ENCODE measurements at regions not wholly inside any gene's neighbourhood (a gene's known extent, or its start where the extent isn't known, plus 50 kb on each side); places are given as distances from the start of the nearest gene placed in this dataset.

- Histone ChIP-seq H3K4me3 (ENCODE audit: low read depth in 1 of 2, low read length in 2 of 2) (no peak overlapping the region), H3K4me1 (ENCODE audit: insufficient read depth, low read length) (no peaks in the 10 kb centered on the region), H4K20me1 (ENCODE audit: insufficient read depth, low read length) (no peaks in the 10 kb centered on the region), H3K4me2 (ENCODE audit: insufficient read depth, low read length) (no peak overlapping the region), H3K9ac (ENCODE audit: low read depth, low read length) (no peak overlapping the region), H2AFZ (ENCODE audit: low read depth, low read length) (no peak overlapping the region), H3K27me3 (ENCODE audit: insufficient read depth, low read length, poor library complexity) (no peaks in the 10 kb centered on the region), H3K36me3 (ENCODE audit: insufficient read depth, low read length) (no peaks in the 10 kb centered on the region), H3K9me3 (ENCODE audit: insufficient read depth, low read length, severe bottlenecking) (no peaks in the 10 kb centered on the region), H3K27ac (ENCODE audit: low read length) (no peak overlapping the region), H3K79me2 (ENCODE audit: insufficient read depth, low read length) (no peaks in the 10 kb centered on the region)
- TF ChIP-seq CTCF (IDR thresholded peaks at IDR 0.05; ENCODE audit: borderline replicate concordance, extremely low read depth, low read length, poor library complexity, severe bottlenecking) (no peak), EZH2 (IDR thresholded peaks at IDR 0.05; ENCODE audit: borderline replicate concordance, low read depth, low read length, severe bottlenecking) (no peak)
- DNase-seq (no peak), ATAC-seq (ENCODE audit: insufficient read depth, low read depth) (no peak)
Observed at GRCh38 chr9:82604947-82605656, 457.8 kb downstream of the RASEF start.

GRCh38 chr9:82605657-82606031 is 457.3 kb downstream of the RASEF start:
- DNase-seq, result no peak
- Histone ChIP-seq H2AFZ (ENCODE audit: low read depth, low read length) (no peak overlapping the region), H4K20me1 (ENCODE audit: insufficient read depth, low read length) (no peaks in the 10 kb centered on the region), H3K9me3 (ENCODE audit: insufficient read depth, low read length, severe bottlenecking) (no peaks in the 10 kb centered on the region), H3K79me2 (ENCODE audit: insufficient read depth, low read length) (no peaks in the 10 kb centered on the region), H3K4me1 (ENCODE audit: insufficient read depth, low read length) (no peaks in the 10 kb centered on the region), H3K27me3 (ENCODE audit: insufficient read depth, low read length, poor library complexity) (no peaks in the 10 kb centered on the region), H3K36me3 (ENCODE audit: insufficient read depth, low read length) (no peaks in the 10 kb centered on the region), H3K4me3 (ENCODE audit: low read depth in 1 of 2, low read length in 2 of 2) (no peak overlapping the region), H3K9ac (ENCODE audit: low read depth, low read length) (no peak overlapping the region), H3K4me2 (ENCODE audit: insufficient read depth, low read length) (no peak overlapping the region), H3K27ac (ENCODE audit: low read length) (no peak overlapping the region)
- ATAC-seq (ENCODE audit: insufficient read depth, low read depth), result no peak
- TF ChIP-seq CTCF (IDR thresholded peaks at IDR 0.05; ENCODE audit: borderline replicate concordance, extremely low read depth, low read length, poor library complexity, severe bottlenecking) (no peak), EZH2 (IDR thresholded peaks at IDR 0.05; ENCODE audit: borderline replicate concordance, low read depth, low read length, severe bottlenecking) (no peak)

- no peaks in the 10 kb centered on the region for H3K79me2 ChIP-seq (ENCODE audit: insufficient read depth, low read length)
- H3K4me1 ChIP-seq (ENCODE audit: insufficient read depth, low read length), result no peaks in the 10 kb centered on the region
- no peaks in the 10 kb centered on the region for H3K27me3 ChIP-seq (ENCODE audit: insufficient read depth, low read length, poor library complexity)
- H3K36me3 ChIP-seq (ENCODE audit: insufficient read depth, low read length), result no peaks in the 10 kb centered on the region
- DNase-seq (no peak), ATAC-seq (ENCODE audit: insufficient read depth, low read depth) (no peak)
- H3K9me3 ChIP-seq (ENCODE audit: insufficient read depth, low read length, severe bottlenecking), result no peaks in the 10 kb centered on the region
- no peak overlapping the region for H3K27ac ChIP-seq (ENCODE audit: low read length)
- no peak for TF ChIP-seq CTCF (IDR thresholded peaks at IDR 0.05; ENCODE audit: borderline replicate concordance, extremely low read depth, low read length, poor library complexity, severe bottlenecking)
- TF ChIP-seq EZH2 (IDR thresholded peaks at IDR 0.05; ENCODE audit: borderline replicate concordance, low read depth, low read length, severe bottlenecking), result no peak
- no peak overlapping the region for H3K4me3 ChIP-seq (ENCODE audit: low read depth in 1 of 2, low read length in 2 of 2)
- H3K9ac ChIP-seq (ENCODE audit: low read depth, low read length), result no peak overlapping the region
- no peaks in the 10 kb centered on the region for H4K20me1 ChIP-seq (ENCODE audit: insufficient read depth, low read length)
- no peak overlapping the region for H3K4me2 ChIP-seq (ENCODE audit: insufficient read depth, low read length)
- H2AFZ ChIP-seq (ENCODE audit: low read depth, low read length), result no peak overlapping the region
Observed at GRCh38 chr9:82606071-82606470, 456.9 kb downstream of the RASEF start.
